Smooth muscle cell (in vitro differentiated cells): ENCODE measurements at regions not wholly inside any gene's neighbourhood (a gene's known extent, or its start where the extent isn't known, plus 50 kb on each side); places are given as distances from the start of the nearest gene placed in this dataset.

Experiments used
- DNase-seq: peaks from one replicate; lab custom pipeline; 2025; ENCODE audit not compliant: unreplicated experiment; lab: John Stamatoyannopoulos, UW
- H2AFZ ChIP-seq: fragments of 200-600 bp; sonication (generic); 2 replicates; pipeline ENCODE4 v1.6.0; 2016; ENCODE audit warnings: antibody characterized with exemption, low read depth, mild to moderate bottlenecking
- H3F3A ChIP-seq: fragments of 200-600 bp; sonication (generic); 2 replicates; pipeline ENCODE4 v1.6.0; 2017; ENCODE audit warnings: antibody characterized with exemption, low read depth
- H3K27ac ChIP-seq: fragments of 200-600 bp; sonication (generic); 2 replicates; pipeline ENCODE4 v1.5.1; 2016; ENCODE audit warnings: low read depth, mild to moderate bottlenecking
- H3K27me3 ChIP-seq: fragments of 200-600 bp; sonication (generic); 2 replicates; pipeline ENCODE4 v1.6.1; 2016; ENCODE audit warnings: low read depth, mild to moderate bottlenecking
- H3K36me3 ChIP-seq: fragments of 200-600 bp; sonication (generic); 2 replicates; pipeline ENCODE4 v1.5.1; 2016; ENCODE audit warnings: low read depth
- H3K4me1 ChIP-seq: fragments of 200-600 bp; sonication (generic); 2 replicates; pipeline ENCODE4 v1.5.1; 2016; ENCODE audit warnings: low read depth
- H3K4me2 ChIP-seq: fragments of 200-600 bp; sonication (generic); 2 replicates; pipeline ENCODE4 v1.6.0; 2016; ENCODE audit warnings: mild to moderate bottlenecking
- H3K4me3 ChIP-seq: fragments of 200-600 bp; sonication (generic); 2 replicates; pipeline ENCODE4 v1.5.1; 2016; ENCODE audit warnings: mild to moderate bottlenecking
- H3K79me2 ChIP-seq: fragments of 200-600 bp; sonication (generic); 2 replicates; pipeline ENCODE4 v1.6.0; 2016; ENCODE audit warnings: low read depth, mild to moderate bottlenecking
- H3K9ac ChIP-seq: fragments of 200-600 bp; sonication (generic); 2 replicates; pipeline ENCODE4 v1.6.0; 2016; ENCODE audit warnings: low read depth
- H3K9me3 ChIP-seq: fragments of 200-600 bp; sonication (generic); replicated peaks from 2 replicates; pipeline ENCODE4 v1.5.1; 2016; ENCODE audit warnings: low read depth
- H4K20me1 ChIP-seq: fragments of 200-600 bp; sonication (generic); 2 replicates; pipeline ENCODE4 v1.6.0; 2016; ENCODE audit warnings: low read depth
- CTCF ChIP-seq: fragments of 200-600 bp; sonication (generic); IDR thresholded peaks from 2 replicates; pipeline ENCODE4 v1.5.1; 2017; ENCODE audit warnings: borderline replicate concordance, mild to moderate bottlenecking, antibody characterized with exemption; ENCODE audit not compliant: insufficient read depth, poor library complexity, severe bottlenecking
- WGBS: methylation state at CpG from one replicate; pipeline ENCODE4 v1.1.7; 2016; ENCODE audit warnings: low lambda C conversion rate; 5-methylcytosine and 5-hydroxymethylcytosine counted together

GRCh38 chr2:173822889-173823542, 142.2 kb downstream of the SP3 start:
- WGBS, result 95% methylated on average over 6 of the region's 6 CpGs
- no peaks in the 10 kb centered on the region for H3K9me3 ChIP-seq
- no peak overlapping the region for H3K9ac ChIP-seq
- H3K27ac ChIP-seq, result no peak overlapping the region
- no peaks in the 10 kb centered on the region for H3F3A ChIP-seq
- no peak overlapping the region for H3K4me2 ChIP-seq
- H3K4me3 ChIP-seq, result no peak overlapping the region
- no peaks in the 10 kb centered on the region for H3K36me3 ChIP-seq
- no peak overlapping the region for H2AFZ ChIP-seq
- H3K27me3 ChIP-seq, result no peaks in the 10 kb centered on the region
- no peaks in the 10 kb centered on the region for H3K4me1 ChIP-seq
- no peaks in the 10 kb centered on the region for H3K79me2 ChIP-seq
- no peak for DNase-seq
- H4K20me1 ChIP-seq, result no peaks in the 10 kb centered on the region
- TF ChIP-seq CTCF, result no peak

GRCh38 chr2:173823543-173823939, 141.6 kb downstream of the SP3 start:
- no peak overlapping the region for H2AFZ ChIP-seq
- 84% methylated on average over 4 of the region's 4 CpGs for WGBS
- no peak overlapping the region for H3K27ac ChIP-seq
- H3K4me3 ChIP-seq, result no peak overlapping the region
- TF ChIP-seq CTCF, result no peak
- no peaks in the 10 kb centered on the region for H3K36me3 ChIP-seq
- no peak overlapping the region for H3K9ac ChIP-seq
- DNase-seq, result no peak
- H3F3A ChIP-seq, result no peaks in the 10 kb centered on the region
- no peaks in the 10 kb centered on the region for H3K9me3 ChIP-seq
- H3K4me1 ChIP-seq, result no peaks in the 10 kb centered on the region
- no peaks in the 10 kb centered on the region for H3K79me2 ChIP-seq
- no peaks in the 10 kb centered on the region for H3K27me3 ChIP-seq
- no peaks in the 10 kb centered on the region for H4K20me1 ChIP-seq
- no peak overlapping the region for H3K4me2 ChIP-seq

GRCh38 chr2:173828189-173829142, 136.7 kb downstream of the SP3 start:
- Histone ChIP-seq H3K27ac (no peak overlapping the region), H3K79me2 (no peaks in the 10 kb centered on the region), H3K9me3 (no peaks in the 10 kb centered on the region), H3K36me3 (no peaks in the 10 kb centered on the region), H3F3A (no peaks in the 10 kb centered on the region), H3K4me1 (no peaks in the 10 kb centered on the region), H3K4me2 (no peak overlapping the region), H3K9ac (no peak overlapping the region), H3K27me3 (no peaks in the 10 kb centered on the region), H4K20me1 (no peaks in the 10 kb centered on the region), H3K4me3 (no peak overlapping the region), H2AFZ (no peak overlapping the region)
- TF ChIP-seq CTCF, result no peak
- 90% methylated on average over 9 of the region's 9 CpGs for WGBS
- DNase-seq, result no peak
